Middle frontal gyrus (tissue), 1 donor: ENCODE measurements at regions not wholly inside any gene's neighbourhood (a gene's known extent, or its start where the extent isn't known, plus 50 kb on each side); places are given as distances from the start of the nearest gene placed in this dataset.

ENCODE experiments used
- DNase-seq: peaks from one replicate; pipeline ENCODE4 v3.0.0-alpha.2; 2015; ENCODE audit warnings: low spot score; ENCODE audit errors: extremely low spot score

GRCh38 chr11:41849250-41849649, 389.8 kb upstream of the LRRC4C start:
- DNase-seq, result no peak

DNA sequence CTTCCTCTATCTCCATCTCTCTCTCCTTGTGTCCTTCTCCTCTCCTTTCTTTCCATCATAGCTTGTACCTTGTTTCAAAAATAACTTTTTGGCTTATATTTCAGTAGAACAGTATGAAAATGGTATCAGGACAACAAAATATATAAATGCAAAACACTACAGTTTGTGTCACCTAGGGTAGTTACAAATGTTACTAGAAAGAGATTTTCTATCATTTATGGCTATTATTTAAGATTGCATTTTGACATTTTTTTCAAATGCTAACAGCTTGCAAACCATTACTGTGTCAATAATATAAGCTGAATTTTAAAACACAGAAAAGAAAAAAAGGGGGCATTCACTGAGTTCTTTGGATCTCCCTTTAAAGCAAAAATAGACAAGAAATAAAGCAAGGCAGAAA, 392.3 kb upstream of the LRRC4C start:
- no peak for DNase-seq

GRCh38 chr11:41861838-41862237, 402.4 kb upstream of the LRRC4C start:
- no peak for DNase-seq

DNA sequence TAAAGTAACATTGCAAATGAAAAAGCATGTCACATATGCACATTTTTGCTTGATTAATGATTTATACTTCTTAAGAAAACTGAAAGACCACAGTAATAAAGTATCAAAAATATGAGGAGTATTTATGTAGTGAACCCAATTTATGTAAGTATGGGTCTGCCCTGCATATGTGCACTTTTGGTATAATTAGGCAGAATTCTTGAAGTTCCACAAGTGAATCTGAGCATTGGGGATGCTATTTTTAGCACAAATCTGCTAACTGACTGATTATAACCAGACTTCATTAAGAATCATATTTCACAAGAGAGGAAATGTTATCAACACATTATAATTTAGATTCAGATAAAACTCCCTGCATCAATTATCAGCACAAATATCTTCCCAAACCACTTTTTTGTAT, 407.1 kb upstream of the LRRC4C start:
- DNase-seq, result no peak

DNA sequence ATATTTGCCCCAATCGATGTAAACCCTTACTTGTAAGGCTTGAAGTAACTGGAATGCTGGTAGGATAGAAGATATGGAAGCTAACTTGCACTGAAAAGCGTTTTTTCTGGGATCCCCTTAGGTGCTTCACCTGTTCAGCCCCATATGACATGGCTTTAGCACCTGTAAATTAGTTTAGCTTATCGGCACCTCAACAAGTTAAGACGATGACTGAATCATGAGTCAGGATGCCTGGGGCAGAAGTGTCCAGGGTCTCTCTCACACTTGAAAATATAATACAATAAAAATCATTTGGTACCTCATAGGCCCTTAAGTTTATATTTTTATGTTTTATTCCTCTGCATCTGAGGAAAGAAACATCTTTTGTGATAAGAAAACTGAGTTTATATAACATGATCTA, 409.2 kb upstream of the LRRC4C start:
- DNase-seq, result no peak

DNA sequence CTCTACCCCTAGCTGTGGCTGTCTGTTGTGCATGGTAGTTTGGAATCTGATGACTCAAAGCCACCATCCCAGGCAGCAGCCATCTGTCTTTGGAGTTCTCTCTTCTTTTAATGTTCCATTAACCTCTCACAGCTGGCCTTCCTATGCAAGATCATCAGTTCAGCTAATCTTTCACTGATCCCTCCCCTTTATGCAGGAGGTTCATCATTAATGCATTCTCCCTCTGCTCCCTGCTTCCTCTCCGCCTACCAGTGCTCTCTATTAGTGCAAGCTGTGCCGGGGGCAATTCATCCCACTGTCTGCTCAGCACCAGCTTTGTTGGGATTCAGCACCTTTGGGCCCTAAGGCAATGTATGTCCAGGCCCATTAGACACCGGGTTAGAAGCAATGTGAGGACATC, 413.0 kb upstream of the LRRC4C start:
- DNase-seq, result no peak

- DNase-seq, result no peak
Measured at GRCh38 chr11:41872870-41873269, 413.4 kb upstream of the LRRC4C start.

DNA sequence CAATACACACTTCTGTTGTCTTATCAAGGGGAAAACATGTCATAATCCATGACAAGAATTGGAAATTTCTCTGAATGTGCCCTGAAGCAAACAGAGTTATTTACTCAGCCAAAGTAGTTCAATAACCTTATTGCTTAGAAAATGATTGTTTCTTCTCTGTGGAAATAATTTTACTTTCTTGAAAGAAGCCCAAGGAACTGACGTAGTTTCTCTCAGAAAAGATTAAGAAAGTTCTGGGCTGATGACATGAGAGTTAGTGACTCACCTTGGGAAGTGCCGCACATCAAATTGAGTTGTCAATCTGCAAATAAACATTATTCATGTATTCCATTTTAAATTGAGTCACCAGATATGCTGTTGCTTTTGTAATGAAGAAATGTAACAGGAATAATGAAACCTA, 418.6 kb upstream of the LRRC4C start:
- DNase-seq, result no peak

DNA sequence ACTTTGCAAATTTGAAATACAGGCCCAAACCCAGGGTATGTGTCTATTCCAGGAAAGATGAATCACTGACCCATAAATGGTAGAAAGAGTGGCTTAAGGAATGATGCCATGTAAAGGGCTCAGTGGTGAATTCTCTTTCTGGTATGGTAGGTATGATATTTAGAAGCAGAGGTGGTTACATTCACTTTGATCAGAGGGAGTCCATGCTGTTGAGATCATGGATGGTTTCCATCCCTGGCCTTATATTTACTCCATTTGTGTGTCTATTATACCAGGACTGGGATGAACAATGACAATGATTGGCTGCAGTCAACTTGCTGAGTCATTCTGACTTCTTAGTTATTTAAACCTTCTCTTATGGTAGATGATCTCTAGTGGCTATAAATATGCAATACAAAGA, 419.8 kb upstream of the LRRC4C start:
- DNase-seq, result no peak

- DNase-seq, result no peak
Measured at GRCh38 chr11:41895081-41895480, 435.6 kb upstream of the LRRC4C start.

DNA sequence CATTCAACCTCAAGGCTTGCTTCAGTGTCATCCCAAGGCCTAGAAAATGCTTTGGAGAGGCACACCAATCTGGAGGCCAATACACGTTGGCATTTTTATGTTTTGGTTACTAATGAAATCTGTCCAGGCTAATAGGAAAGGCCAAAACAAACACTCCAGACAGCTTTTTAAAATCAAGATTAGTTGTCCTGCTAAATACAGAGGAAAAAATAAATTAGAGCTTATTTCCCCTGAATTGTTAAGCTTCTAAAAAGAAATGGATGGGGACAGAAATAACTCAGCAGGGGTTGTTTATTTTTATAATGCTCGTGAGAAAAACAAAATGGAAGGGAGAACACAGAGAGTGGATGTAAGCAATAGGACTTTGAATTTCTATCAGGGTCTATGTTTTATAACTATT, 438.5 kb upstream of the LRRC4C start:
- DNase-seq, result no peak

DNA sequence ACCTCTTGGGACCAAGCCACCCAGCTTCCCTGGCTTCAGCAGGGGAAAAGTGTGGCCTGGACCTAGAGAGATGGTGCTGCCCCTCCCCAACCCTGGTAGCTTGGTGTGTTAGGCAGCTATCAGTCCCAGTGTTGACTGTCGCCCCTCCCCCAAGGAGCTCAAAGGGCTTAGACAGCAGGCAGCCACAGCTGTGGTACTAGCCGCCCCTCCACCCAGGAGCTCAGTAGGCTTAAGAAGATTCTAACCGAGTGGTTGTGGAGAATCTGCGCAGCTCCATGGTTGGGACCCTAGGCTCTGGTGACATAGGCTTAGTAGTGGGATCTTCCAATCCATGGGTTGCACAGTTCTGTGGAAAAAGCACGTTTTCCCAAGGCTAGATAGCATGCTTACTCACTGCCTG, 458.4 kb upstream of the LRRC4C start:
- no peak for DNase-seq

- DNase-seq, result no peak
Measured at GRCh38 chr11:41920374-41920773, 460.9 kb upstream of the LRRC4C start.

GRCh38 chr11:41921746-41922390, 462.4 kb upstream of the LRRC4C start:
- no peak for DNase-seq

GRCh38 chr11:41926339-41926738, 466.9 kb upstream of the LRRC4C start:
- DNase-seq, result no peak

GRCh38 chr11:41935241-41935640, 475.8 kb upstream of the LRRC4C start:
- DNase-seq, result no peak

DNA sequence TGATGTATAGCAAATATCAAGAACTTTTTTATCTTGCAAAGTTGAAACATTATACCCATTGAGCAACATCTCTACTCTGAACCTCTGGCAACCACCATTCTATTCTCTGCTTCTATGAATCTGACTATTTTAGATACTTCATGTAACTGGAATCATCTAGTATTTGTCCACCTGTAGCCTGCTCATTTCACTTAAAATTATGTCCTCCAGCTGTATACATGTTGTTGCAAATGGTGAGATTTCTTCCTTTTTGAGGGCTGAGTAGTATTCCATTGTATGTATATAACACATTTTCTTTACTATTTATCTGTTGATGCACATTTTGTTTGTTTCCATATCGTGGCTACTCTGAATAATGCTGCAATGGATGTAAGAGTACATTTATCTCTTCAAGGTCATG, 476.3 kb upstream of the LRRC4C start:
- no peak for DNase-seq

DNA sequence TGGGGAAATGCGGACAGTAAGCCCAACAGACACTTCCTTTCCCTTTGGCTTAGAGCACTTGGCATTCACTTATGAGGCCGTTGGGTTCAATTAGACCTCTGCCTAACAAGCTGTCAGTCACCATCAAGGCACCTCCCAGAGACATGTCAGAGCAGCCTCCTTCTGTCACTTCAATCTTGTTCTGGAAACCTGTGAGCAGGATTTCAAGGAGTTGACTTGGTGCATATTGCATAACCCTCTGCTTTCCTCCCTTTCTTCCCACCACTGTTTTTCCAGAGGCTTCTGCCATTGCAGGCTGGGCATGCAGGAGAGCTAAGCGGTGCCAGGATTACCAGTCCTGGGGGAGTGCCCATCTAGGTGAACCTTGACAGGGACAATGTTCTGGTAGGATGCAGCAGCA, 484.2 kb upstream of the LRRC4C start:
- no peak for DNase-seq

DNA sequence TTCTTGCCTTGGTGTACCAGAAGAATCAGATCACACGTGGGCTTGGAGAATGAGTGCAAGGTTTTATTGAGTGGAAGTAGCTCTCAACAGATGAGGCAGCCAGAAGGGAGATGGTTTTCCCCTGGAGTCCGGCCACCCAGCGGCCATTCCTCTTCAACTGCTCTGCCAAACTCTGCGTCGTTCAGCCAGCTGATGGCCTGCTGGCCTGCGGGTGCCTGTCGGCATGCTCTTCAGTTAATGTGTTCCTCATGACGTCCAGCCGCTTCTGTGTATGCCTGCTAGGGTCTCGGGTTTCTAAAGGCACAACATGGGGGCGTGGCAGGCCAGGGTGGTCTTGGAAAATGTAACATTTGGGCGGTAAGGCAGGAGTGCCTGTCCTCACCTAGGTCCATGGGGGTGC, 487.9 kb upstream of the LRRC4C start:
- DNase-seq, result no peak

DNA sequence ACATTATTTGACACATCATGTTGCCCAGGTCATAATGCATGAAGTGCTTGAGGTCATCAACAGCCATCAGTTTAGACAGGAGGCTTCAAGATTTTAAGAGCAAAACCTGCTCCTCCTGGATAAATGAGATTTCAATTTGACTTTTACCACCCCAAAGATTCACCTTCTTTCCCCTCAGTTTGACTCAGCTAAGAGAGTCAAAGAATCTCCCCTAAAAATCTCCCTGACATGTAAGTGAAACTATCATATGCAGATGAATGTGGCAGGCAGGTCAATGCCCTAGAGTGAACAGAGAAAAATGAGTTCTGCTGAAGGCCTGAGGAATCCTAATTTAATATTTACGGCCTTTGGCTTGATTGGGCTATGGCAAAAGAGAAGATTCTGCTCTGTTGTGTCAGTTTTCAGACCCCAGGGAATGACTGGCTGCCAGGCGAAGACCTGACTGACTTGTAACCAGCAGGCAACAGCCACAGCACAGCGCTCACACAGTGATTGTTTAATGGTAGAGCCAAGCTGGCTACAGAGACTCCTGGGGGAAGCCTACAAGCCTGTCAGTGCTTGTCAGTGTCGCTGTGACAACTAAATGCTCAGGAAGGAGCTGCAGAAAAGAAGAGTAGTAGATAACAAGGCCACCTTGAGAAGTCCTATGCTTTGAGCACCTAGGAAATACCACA, 491.2 kb upstream of the LRRC4C start:
- no peak for DNase-seq

DNA sequence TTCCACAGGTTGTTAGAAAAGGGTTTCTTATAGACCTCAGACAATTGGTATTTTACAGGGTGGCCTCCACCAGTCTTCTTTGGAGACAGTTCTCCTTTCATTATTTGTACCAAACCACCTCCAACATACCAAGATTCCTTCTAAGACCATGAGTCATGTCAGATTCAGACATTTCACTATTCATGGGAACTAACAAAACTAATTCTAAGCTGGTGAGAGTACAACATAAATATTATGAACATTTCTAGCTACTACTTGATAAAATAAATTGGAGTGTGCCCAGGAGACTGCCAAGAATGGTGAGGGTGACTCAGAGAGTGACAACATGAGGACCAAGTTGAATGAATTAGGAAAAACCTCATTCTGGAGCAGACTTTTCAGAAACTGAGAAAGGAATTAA, 494.6 kb upstream of the LRRC4C start:
- no peak for DNase-seq

DNA sequence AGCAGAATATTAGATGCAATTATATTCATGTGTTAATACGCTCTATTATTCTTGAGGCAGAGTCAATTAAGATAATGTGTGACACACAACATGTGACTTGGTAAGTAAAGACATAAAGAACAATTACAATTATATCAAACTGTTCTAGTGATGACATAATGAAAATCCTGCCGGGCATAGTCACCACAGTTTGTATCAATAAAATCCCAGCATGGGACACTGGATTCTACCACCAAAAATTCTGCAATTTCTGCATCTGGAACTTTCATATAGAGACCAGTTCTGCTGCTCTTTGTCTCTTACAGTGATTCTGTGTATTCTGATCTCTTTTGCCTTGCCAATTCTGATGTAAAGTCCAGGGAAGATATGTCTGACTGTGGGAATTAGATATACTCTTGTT, 495.6 kb upstream of the LRRC4C start:
- no peak for DNase-seq

- no peak for DNase-seq
Measured at GRCh38 chr11:41955635-41956400, 496.4 kb upstream of the LRRC4C start.
